H4 (cell line): ENCODE measurements at regions not wholly inside any gene's neighbourhood (a gene's known extent, or its start where the extent isn't known, plus 50 kb on each side); places are given as distances from the start of the nearest gene placed in this dataset.
A peak's percentile ranks its signal among the peaks of the same experiment; 100 is the strongest.

Experiments used
- DNase-seq: peaks from one replicate; pipeline ENCODE4 v3.0.0-alpha.2; 2015; ENCODE audit warnings: low spot score

DNA sequence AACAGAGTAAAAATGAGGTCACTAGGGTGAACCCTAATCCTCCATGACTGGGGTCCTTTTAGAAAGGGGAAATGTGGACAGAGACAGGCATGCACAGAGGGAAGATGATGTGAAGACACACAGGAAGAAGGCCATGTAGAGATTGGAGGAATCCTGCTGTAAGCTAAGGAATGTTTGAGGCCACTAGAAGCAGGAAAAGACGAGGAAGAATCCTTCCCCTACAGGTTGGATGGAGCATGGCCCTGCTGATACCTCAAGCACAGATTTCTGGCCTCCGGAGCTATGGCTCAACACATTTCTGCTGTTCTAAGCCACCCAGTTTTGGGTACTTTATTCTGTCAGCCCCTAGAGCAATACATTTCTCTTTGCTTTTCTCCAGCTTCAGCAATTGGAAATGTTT is 486.9 kb downstream of the MIAT start:
- DNase-seq = no peak

- DNase-seq = peak; percentile 30
Observed at GRCh38 chr22:27146866-27147633, 489.7 kb downstream of the MIAT start.

DNA sequence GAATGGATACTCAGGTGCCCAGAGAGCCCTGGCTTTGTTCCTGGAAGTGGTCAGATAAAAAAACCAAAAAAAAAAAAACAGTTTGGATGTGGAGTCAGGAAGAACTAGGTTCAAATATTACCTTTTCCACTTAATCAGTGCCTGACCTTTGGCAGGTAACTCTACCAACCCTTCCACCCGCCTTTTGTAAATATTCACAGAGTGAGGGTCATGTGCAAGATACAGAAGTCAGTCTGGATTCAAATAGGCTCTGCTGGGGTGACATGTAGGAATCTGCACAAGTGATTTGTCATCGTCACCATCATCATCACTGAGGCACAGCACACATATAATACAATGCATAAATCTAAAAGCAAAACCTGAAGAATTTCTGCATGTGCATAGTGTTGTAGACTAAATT is 490.7 kb downstream of the MIAT start:
- no peak for DNase-seq

- no peak for DNase-seq
Observed at GRCh38 chr22:27148886-27149470, 491.6 kb downstream of the MIAT start.

DNA sequence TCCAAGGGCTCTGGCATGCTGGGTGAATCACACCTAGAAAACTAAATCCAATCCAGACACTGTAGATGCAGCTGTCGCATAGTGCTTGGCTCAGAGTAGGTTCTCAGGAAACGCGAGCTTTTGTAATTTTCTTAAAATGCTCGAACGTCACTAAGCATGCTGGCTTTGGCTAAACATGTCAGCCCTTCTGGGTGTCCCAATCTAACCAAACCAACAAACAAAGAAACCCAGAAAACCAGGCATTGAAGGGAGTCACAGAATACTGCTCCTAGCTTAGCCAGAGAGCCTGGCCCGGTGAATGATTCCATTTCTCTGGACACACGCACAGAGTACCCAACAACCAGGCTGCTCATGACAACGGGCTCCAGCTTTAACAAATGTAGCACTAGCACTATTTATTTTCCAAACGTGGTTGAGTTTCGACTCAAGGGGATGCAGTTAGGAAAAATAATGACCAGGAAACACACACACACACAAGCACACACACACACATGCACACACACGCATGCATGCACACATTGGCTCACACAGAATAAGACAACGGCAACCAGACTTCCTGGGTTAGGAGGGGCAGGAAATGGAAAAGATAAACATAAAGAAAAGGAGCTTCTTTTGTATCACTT is 492.6 kb downstream of the MIAT start:
- DNase-seq = no peak

DNA sequence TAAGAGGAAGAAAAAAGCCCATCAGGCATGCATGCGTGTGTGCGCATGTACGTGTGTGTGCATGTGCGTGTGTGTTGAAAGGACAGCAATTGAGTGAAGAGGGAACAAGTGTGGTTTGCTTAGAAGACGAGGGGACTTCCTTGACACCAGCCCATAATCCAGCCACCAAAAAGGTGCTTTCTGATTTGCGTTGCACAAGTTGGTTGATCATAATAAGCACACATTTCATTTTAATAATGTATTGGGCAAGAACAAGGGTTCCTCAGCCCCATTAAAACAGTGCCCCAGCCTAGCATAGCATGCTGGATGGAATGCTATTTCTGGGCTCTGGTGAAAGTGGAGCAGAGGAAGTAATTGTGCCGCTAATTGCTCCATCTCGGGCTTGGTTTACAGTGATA is 493.2 kb downstream of the MIAT start:
- DNase-seq = no peak

DNA sequence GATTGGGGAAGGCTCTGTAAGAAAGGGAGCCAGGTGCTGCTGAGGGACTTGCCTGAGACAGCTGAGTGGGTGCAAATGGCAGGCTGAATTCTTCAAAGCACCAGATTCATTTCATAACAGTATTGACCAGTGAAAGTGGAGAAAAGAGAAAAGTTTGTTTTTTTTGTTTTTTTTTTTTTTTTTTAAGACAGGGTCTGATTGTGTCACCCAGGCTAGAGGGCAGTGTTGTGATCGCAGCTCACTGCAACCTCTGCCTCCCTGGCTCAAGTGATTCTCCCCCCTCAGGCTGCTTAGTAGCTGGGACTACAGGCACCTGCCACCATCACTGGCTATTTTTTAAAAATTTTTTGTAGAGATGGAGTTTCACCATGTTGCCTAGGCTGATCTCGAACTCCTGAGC is 494.0 kb downstream of the MIAT start:
- no peak for DNase-seq

DNA sequence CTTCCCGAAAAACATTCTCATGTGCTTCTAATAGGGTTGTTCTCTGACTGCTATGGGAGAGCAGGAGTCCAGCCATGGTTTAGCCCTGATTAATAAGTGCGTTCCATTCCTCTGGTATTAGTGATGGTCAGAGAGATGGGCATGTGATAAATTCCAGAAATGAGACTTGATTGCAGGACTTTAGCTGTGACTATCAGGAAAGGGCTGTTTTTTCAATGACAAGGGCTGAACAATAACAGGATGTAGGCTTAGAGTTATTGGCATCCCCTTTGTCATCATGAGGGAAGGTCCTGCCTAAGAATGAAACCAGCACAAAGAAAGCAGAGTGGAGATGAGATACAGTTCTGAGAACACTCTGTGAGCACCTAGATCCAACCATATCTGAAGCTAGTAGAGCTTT is 494.6 kb downstream of the MIAT start:
- DNase-seq = no peak

DNA sequence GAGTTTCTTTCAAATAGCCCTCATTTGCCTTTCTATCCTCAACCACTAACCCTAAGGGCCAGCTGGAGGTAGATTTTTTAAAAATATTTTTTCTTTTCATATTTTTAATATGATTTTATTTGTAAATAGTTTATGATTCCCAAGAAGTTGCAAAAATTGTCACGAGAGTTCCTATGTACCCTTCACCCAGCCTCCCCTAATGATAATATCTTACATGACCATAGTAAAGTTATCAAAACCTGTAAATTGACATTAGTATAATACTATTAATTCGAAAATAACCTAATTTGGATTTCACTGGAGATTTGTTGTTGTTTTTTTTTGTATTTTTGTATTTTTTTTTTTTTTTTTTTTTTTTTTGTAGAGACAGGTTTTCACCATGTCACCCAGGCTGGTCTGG is 495.5 kb downstream of the MIAT start:
- no peak for DNase-seq

DNA sequence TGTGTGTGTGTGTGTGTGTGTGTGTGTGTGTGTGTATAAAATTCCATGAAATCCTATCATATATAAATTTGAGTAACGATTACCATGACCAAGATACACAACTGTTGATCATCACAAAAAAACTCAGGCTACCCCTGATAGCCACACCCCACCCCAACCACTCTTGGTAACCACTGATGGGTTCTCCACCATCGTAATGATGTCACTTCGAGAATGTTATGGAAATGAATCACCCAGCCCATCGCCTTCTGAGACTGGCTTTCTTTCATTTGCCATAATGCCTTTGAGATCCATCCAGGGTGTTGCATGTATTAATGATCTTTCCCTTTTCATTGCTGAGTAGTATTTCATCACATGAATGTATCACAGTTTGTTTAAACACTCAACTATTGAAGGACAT is 496.0 kb downstream of the MIAT start:
- DNase-seq = no peak

DNA sequence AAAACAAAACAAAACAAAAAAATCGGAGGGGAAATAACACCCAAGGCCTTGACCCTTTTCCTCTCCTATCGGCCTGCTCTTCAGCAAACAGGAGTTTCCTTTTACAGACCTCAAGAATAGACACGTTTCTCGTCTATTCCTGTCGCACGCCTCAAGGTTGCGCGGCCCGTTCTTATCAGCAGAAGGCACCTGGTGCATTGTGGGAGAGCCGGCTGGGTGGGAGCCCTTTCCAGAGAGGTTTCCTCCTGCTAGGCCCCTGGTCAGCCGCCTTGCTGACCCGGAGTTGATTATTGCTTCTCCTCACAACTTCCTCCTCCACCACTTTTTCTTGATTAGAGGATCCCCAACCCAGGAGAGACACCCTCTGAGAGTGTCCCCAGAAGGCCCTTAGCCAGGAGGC is 497.3 kb downstream of the MIAT start:
- no peak for DNase-seq

DNA sequence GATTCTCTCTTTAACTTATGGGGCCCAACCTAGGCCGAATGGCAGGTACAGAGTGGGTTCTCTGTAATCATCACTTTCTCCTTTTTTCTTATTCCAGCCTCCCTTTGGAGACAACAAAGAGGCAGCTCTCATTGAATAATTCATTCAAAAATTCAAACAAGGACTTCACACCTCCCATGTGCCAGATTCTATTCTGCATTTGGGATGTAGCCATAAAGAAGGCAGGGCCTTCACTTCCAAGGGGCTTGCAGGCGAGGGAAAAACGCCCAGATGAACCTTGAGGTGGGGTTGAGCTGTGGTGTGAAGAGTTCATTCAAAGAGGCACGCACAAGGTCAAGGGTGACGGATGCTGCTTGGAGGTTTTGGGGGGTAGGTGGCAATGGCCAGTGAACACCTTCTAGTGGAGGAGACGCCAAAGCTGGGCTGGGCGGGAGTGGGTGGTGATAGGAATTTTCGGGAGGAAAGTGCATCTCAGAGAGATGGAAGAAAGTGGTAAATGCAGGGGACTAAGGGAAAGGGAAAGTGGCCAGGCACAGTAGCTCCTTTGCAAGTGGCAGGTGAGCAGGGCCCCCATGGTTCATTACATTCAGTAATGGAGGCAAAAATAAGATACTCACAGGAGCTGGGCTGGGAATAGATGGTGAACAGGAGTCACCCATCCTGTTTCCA is 499.6 kb downstream of the MIAT start:
- no peak for DNase-seq

GRCh38 chr22:27157666-27158370 is 500.4 kb downstream of the MIAT start:
- DNase-seq = no peak

- DNase-seq = no peak
Observed at GRCh38 chr22:27159016-27159415, 501.6 kb downstream of the MIAT start.

DNA sequence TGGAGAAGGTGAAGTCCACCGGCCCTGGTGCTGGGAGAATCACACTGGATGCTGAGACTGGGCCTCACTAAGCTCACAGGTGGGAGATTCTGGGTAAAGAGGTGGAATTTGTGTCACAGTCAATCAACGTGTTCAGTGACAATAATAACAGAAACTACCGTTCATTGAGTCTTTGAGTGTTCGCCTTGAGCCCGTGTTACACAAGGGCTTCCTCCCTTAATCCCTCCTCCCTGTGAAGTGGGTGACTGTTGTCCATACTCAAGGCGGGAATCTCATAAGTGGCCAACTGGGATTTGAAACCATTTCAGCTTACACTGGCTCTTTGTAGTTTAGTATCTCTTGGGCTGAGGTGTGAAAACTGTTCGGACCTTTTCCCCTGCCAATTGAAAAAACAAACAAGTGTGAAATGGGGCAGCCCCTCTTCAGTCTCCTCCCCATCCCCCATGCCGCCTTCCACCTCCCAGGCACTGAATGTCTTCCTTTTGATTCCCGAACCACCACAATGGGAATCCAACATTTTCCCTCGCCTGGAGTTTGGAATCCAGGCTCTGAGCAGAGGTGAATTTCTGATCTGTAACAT is 502.4 kb downstream of the MIAT start:
- DNase-seq = no peak

DNA sequence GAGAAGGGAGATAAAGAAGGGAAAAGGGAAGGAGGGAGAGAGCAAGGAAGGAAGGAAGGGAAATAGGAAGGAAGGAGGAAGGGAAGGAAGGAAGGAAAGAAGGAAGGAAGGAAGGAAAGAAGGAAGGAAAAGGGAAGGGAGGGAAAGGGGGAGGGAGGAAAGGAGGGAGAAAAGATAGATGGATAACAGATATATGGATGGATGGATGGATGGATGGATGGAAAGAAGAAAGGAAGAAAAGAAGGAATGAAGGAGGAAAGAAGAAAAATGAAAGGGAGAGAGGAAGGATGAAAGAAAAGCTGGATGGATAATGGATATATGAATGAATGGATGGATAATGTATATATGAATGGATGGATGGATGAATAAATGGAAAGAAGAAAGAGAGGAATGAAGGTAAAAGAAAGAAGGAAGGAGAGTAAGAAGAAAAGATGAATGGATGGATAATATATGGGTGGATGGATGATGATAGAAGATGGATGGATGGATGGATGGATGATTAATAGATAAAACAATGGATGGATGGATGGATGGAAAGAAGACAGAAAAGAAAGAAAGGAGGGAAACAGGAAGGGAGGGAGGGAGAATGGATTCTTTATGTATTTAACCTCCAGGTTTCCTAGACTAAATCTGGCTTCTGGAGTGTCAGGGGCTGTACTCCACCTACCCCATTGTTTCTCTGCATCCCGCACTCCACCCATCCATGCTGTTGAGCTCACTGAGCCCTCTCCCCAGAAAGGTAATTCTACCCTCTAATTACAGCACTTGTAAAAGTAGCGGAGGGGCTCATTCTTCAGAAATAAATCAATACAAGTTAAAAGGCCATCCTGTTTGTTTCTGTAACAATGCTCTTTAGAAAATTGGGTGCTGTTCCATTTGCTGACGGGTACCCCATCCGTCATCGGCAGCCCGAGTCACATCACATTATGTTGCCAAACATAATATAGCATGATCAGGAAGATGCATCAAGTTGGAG is 506.1 kb downstream of the MIAT start:
- DNase-seq = no peak

GRCh38 chr22:27164781-27165503 is 507.6 kb downstream of the MIAT start:
- DNase-seq = no peak

GRCh38 chr22:27168681-27169080 is 511.3 kb downstream of the MIAT start:
- no peak for DNase-seq

DNA sequence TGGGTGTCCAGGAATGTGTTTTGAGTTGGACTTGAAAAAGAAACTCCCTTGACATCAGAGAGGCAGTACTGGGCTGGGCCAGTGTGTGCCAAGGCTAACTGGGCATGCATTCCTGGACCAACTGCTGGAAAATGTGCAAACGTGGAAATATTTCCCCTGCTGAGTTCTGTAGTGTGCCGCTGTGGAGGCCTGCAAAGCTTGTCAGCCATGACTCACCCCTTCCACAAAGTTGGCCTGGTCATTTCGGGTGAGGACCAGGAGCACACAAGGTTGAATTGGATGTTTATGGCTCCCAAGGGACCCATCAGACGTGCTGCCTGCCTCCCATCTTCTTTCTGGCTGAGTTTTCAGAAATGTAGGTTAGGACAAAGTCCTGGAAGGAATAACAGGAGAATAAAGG is 513.1 kb downstream of the MIAT start:
- DNase-seq = peak; percentile 18

GRCh38 chr22:27171212-27171611 is 513.8 kb downstream of the MIAT start:
- DNase-seq = no peak
